ENCODE measurements at regions not wholly inside any gene's neighbourhood (a gene's known extent, or its start where the extent isn't known, plus 50 kb on each side); places are given as distances from the start of the nearest gene placed in this dataset.

DNA sequence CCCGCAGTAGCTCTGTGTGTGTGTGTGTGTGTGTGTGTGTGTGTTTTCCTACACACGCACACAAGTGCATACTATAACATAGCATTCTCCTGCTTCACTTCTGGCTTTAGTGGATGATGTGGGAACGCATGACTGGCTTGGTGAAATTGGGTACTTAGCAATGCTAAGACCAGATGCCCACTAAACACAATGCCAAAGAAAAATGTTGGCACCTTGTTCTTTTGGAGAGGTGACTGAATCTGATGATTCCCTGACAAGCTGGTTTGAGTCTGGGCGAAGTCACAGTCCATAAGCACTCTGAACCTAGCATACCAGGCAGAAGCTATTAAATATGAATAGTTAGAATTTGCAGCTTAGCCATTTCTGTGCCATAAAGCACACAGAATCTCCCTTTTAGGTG, 68.0 kb upstream of the CDCA7L start:
- Histone ChIP-seq H3K27ac (no peak overlapping the region), H3K4me1 (ENCODE audit: insufficient read depth) (no peaks in the 10 kb centered on the region), H3K9me3 (no peaks in the 10 kb centered on the region), H3K27me3 (no peaks in the 10 kb centered on the region), H3K4me3 (no peak overlapping the region), H3K36me3 (no peaks in the 10 kb centered on the region)
- TF ChIP-seq EP300 (IDR thresholded peaks at IDR 0.05) (no peak), CTCF (IDR thresholded peaks at IDR 0.05) (no peak), POLR2A (IDR thresholded peaks at IDR 0.05) (no peak)
- WGBS, 3 donors: 82 to 84% (median 84%) methylated on average over 4 of the region's 4 CpGs
- intact Hi-C loops (cut with DNase I): no loop called here
- no peak for DNase-seq

- DNase-seq: no peak
- H3K27ac ChIP-seq: no peak overlapping the region
- no peaks in the 10 kb centered on the region for H3K36me3 ChIP-seq
- intact Hi-C loops (cut with DNase I): no loop called here
- TF ChIP-seq POLR2A (IDR thresholded peaks at IDR 0.05): no peak
- no peak for TF ChIP-seq CTCF (IDR thresholded peaks at IDR 0.05)
- no peak for TF ChIP-seq EP300 (IDR thresholded peaks at IDR 0.05)
- no peaks in the 10 kb centered on the region for H3K27me3 ChIP-seq
- H3K4me1 ChIP-seq (ENCODE audit: insufficient read depth): no peaks in the 10 kb centered on the region
- WGBS, 3 donors: 46 to 56% (median 50%) methylated on average over 5 of the region's 5 CpGs
- no peaks in the 10 kb centered on the region for H3K9me3 ChIP-seq
- H3K4me3 ChIP-seq: no peak overlapping the region
These were observed 63.0 kb upstream of the CDCA7L start for GRCh38 chr7:22008683-22009082.

DNA sequence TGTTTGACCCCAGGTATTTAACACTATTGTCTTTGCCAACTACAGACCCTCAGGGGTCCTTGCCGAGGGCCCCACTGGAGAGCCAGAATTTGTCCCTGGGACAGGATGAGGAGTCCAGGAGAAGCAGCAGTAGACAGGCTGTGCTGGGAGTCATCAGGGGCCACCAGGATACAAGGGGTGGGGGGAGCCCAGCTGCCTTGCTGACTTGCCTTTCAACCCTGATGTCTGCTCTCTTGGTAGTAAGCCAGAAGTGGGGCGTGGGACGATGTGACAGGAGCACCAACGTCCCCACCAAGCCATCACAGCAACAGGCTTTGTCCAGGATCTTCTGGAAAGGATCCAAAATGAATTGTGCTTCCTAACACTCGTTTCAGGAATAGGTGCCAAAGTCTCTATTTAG, 62.4 kb upstream of the CDCA7L start:
- Histone ChIP-seq H3K4me3 (no peak overlapping the region), H3K27me3 (no peaks in the 10 kb centered on the region), H3K36me3 (no peaks in the 10 kb centered on the region), H3K27ac (no peak overlapping the region), H3K4me1 (ENCODE audit: insufficient read depth) (no peaks in the 10 kb centered on the region), H3K9me3 (no peaks in the 10 kb centered on the region)
- WGBS, 3 donors: 24 to 39% (median 25%) methylated on average over 5 of the region's 5 CpGs
- no peak for DNase-seq
- TF ChIP-seq CTCF (IDR thresholded peaks at IDR 0.05) (no peak), POLR2A (IDR thresholded peaks at IDR 0.05) (no peak)
- intact Hi-C loops (cut with DNase I): no loop called here

- Histone ChIP-seq H3K9me3 (no peaks in the 10 kb centered on the region), H3K27ac (no peak overlapping the region), H3K36me3 (no peaks in the 10 kb centered on the region), H3K4me1 (ENCODE audit: insufficient read depth) (no peaks in the 10 kb centered on the region), H3K4me3 (no peak overlapping the region), H3K27me3 (no peaks in the 10 kb centered on the region)
- 63 to 71% (median 67%) methylated on average over 1 of the region's 1 CpG for WGBS, 3 donors
- no peak for TF ChIP-seq CTCF (IDR thresholded peaks at IDR 0.05)
- no peak for TF ChIP-seq EP300 (IDR thresholded peaks at IDR 0.05)
- no peak for TF ChIP-seq POLR2A (IDR thresholded peaks at IDR 0.05)
- no peak for DNase-seq
- intact Hi-C loops (cut with DNase I): no loop called here
These were observed 59.5 kb upstream of the CDCA7L start for GRCh38 chr7:22005151-22005550.

DNA sequence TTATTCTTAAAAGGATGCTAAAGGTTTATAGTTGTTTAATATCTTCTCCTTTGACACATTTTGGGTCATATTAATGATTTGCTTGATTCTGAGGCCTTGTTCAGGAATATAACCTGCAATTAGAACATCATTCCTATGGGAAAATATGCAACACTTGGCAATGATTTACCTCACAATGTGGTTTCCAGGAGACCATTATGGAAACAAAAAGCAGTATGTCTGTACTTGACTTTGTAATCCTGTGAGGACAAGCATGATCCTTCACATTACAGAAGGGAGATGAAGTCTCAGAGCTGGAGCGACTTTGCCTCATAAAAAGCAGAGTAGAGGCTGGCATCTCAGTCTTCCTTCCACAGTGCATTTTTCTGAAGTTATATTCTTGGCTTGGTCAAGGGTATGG, 57.0 kb upstream of the CDCA7L start:
- no peak overlapping the region for H3K27ac ChIP-seq
- no peak for TF ChIP-seq CTCF (IDR thresholded peaks at IDR 0.05)
- no peak for TF ChIP-seq POLR2A (IDR thresholded peaks at IDR 0.05)
- no peak for TF ChIP-seq EP300 (IDR thresholded peaks at IDR 0.05)

More for the DNA sequence above, 57.0 kb upstream of the CDCA7L start:
- intact Hi-C loops (cut with DNase I): no loop called here
- WGBS, 3 donors: 68 to 96% (median 82%) methylated on average over 1 of the region's 1 CpG
- DNase-seq: no peak
- H3K4me1 ChIP-seq (ENCODE audit: insufficient read depth): no peaks in the 10 kb centered on the region
- no peak overlapping the region for H3K4me3 ChIP-seq
- no peaks in the 10 kb centered on the region for H3K36me3 ChIP-seq
- H3K27me3 ChIP-seq: no peaks in the 10 kb centered on the region
- H3K9me3 ChIP-seq: no peaks in the 10 kb centered on the region
